MM.1S (cell line): ENCODE measurements at regions not wholly inside any gene's neighbourhood (a gene's known extent, or its start where the extent isn't known, plus 50 kb on each side); places are given as distances from the start of the nearest gene placed in this dataset.

Experiments
- DNase-seq: peaks from one replicate; pipeline ENCODE4 v3.0.0-alpha.2; 2015
- H2AFZ ChIP-seq: fragments of 300-600 bp; sonication (generic); 2 replicates; pipeline ENCODE4 v1.6.0; 2016; ENCODE audit warnings: antibody characterized with exemption, low read length
- H3F3A ChIP-seq: fragments of 300-600 bp; sonication (generic); 2 replicates; pipeline ENCODE4 v1.6.1; 2016; ENCODE audit warnings: mild to moderate bottlenecking, antibody characterized with exemption, low read length, moderate library complexity, mixed read lengths; ENCODE audit not compliant: insufficient read depth
- H3K27ac ChIP-seq: fragments of 300-600 bp; sonication (generic); 2 replicates; pipeline ENCODE4 v1.5.1; 2016; ENCODE audit warnings: mild to moderate bottlenecking, low read length
- H3K27me3 ChIP-seq: fragments of 300-600 bp; sonication (generic); replicated peaks from 2 replicates; pipeline ENCODE4 v1.6.0; 2016; ENCODE audit warnings: low read length; ENCODE audit not compliant: insufficient read depth
- H3K36me3 ChIP-seq: fragments of 300-600 bp; sonication (generic); replicated peaks from 2 replicates; pipeline ENCODE4 v1.6.1; 2016; ENCODE audit warnings: mild to moderate bottlenecking, low read length, mixed read lengths; ENCODE audit not compliant: insufficient read depth
- H3K4me1 ChIP-seq: fragments of 300-600 bp; sonication (generic); 2 replicates; pipeline ENCODE4 v1.6.1; 2016; ENCODE audit warnings: low read length, mixed read lengths
- H3K4me2 ChIP-seq: fragments of 300-600 bp; sonication (generic); 2 replicates; pipeline ENCODE4 v1.6.0; 2016; ENCODE audit warnings: low read depth, low read length
- H3K4me3 ChIP-seq: fragments of 300-600 bp; sonication (generic); 2 replicates; pipeline ENCODE4 v1.5.1; 2016; ENCODE audit warnings: low read length, mixed read lengths
- H3K79me2 ChIP-seq: fragments of 300-600 bp; sonication (generic); 2 replicates; pipeline ENCODE4 v1.6.1; 2016; ENCODE audit warnings: mixed run types, low read length, mixed read lengths
- H3K9ac ChIP-seq: fragments of 300-600 bp; sonication (generic); 2 replicates; pipeline ENCODE4 v1.6.1; 2016; ENCODE audit warnings: low read length, mixed read lengths
- H3K9me2 ChIP-seq: fragments of 300-600 bp; sonication (generic); replicated peaks from 2 replicates; pipeline ENCODE4 v1.6.1; 2016; ENCODE audit warnings: mild to moderate bottlenecking, low read length, mixed read lengths; ENCODE audit not compliant: insufficient read depth
- H3K9me3 ChIP-seq: fragments of 300-600 bp; sonication (generic); replicated peaks from 2 replicates; pipeline ENCODE4 v1.6.1; 2016; ENCODE audit warnings: mild to moderate bottlenecking, low read length, mixed read lengths; ENCODE audit not compliant: insufficient read depth
- H4K20me1 ChIP-seq: fragments of 300-600 bp; sonication (generic); 2 replicates; pipeline ENCODE4 v1.6.1; 2016; ENCODE audit warnings: mild to moderate bottlenecking, low read length, moderate library complexity, mixed read lengths; ENCODE audit not compliant: insufficient read depth
- EZH2 ChIP-seq: fragments of 300-600 bp; sonication (generic); optimal IDR thresholded peaks from 2 replicates; pipeline ENCODE3; 2017; ENCODE audit warnings: low read depth, mild to moderate bottlenecking, antibody characterized with exemption, low read length, mixed read lengths
- EZH2phosphoT487 ChIP-seq: fragments of 300-600 bp; sonication (generic); IDR thresholded peaks from 2 replicates; pipeline ENCODE4 v1.6.1; 2018; ENCODE audit warnings: antibody characterized with exemption, low read length
- TF ChIP-seq, protein P1 (sequence below): fragments of 300-600 bp; sonication (generic); IDR thresholded peaks from 2 replicates; pipeline ENCODE4 v1.5.1; 2016; ENCODE audit warnings: antibody characterized with exemption, low read length, mixed read lengths

DNA sequence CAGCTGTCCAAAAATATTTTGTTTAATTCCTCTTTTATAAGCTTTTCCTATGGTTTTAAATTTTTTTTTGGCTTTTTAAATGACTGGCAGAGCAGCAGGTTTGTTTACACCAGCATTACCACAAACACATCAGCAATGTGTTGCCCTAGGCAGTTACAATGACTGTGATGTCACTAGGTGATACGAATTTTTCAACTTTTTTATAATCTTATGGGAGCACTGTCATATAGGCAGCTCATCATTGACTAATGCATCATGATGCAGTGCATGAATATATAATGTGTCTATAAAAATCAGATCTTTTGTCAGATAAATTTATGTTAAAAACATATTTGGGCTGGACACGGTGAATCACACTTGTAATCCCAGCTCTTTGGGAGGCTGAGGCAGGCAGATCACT lies 231.6 kb upstream of the SLIT2 start:
- no peak overlapping the region for H2AFZ ChIP-seq
- no peak for DNase-seq
- H3K36me3 ChIP-seq = no peaks in the 10 kb centered on the region
- TF ChIP-seq, protein P1, sequence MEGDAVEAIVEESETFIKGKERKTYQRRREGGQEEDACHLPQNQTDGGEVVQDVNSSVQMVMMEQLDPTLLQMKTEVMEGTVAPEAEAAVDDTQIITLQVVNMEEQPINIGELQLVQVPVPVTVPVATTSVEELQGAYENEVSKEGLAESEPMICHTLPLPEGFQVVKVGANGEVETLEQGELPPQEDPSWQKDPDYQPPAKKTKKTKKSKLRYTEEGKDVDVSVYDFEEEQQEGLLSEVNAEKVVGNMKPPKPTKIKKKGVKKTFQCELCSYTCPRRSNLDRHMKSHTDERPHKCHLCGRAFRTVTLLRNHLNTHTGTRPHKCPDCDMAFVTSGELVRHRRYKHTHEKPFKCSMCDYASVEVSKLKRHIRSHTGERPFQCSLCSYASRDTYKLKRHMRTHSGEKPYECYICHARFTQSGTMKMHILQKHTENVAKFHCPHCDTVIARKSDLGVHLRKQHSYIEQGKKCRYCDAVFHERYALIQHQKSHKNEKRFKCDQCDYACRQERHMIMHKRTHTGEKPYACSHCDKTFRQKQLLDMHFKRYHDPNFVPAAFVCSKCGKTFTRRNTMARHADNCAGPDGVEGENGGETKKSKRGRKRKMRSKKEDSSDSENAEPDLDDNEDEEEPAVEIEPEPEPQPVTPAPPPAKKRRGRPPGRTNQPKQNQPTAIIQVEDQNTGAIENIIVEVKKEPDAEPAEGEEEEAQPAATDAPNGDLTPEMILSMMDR = no peak
- TF ChIP-seq EZH2 (no peak), EZH2phosphoT487 (no peak)
- no peaks in the 10 kb centered on the region for H3K9me3 ChIP-seq
- no peaks in the 10 kb centered on the region for H3K9me2 ChIP-seq
- no peaks in the 10 kb centered on the region for H3K27me3 ChIP-seq
- no peak overlapping the region for H3K9ac ChIP-seq
- no peak overlapping the region for H3K4me2 ChIP-seq
- H3K79me2 ChIP-seq = no peaks in the 10 kb centered on the region
- no peaks in the 10 kb centered on the region for H4K20me1 ChIP-seq
- H3K4me3 ChIP-seq = no peak overlapping the region
- H3F3A ChIP-seq = no peaks in the 10 kb centered on the region
- H3K27ac ChIP-seq = no peak overlapping the region
- no peaks in the 10 kb centered on the region for H3K4me1 ChIP-seq

DNA sequence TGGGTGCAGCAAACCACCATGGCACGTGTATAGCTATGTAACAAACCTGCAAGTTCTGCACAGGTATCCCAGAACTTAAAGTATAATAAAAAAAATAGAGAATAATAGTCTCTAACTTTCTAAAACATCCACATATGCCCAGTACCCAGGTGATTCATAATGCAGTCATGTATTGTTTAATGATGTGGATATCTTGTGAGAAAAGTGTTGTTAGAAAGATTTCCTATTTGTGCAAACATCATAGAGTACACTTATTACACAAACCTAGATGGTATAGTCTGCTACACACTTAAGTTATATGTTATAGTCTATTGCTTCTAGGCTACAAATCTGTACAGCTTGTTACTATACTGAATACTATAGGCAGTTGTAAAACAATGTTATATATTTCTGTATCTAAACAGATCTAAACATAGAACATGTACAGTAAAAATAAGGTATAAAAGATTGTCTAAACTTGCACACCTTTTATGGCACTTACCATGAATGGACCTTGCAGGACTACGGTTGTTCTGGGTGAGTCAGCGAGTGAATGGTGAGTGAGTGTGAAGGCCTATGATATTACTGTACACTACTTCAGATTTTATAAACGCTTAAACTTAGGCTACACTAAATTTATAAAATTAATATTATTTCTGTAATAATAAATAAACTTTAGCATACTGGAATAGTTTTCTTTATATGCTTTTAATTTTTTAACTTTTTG lies 232.2 kb upstream of the SLIT2 start:
- H3K27ac ChIP-seq = no peak overlapping the region
- H3K9me2 ChIP-seq = no peaks in the 10 kb centered on the region
- H3K79me2 ChIP-seq = no peaks in the 10 kb centered on the region
- no peaks in the 10 kb centered on the region for H3K27me3 ChIP-seq
- no peak for DNase-seq
- no peaks in the 10 kb centered on the region for H3K36me3 ChIP-seq
- H4K20me1 ChIP-seq = no peaks in the 10 kb centered on the region
- H2AFZ ChIP-seq = no peak overlapping the region
- H3K4me3 ChIP-seq = no peak overlapping the region
- H3K9ac ChIP-seq = no peak overlapping the region
- no peak for TF ChIP-seq EZH2
- no peak for TF ChIP-seq EZH2phosphoT487
- TF ChIP-seq, protein P1 = no peak
- no peaks in the 10 kb centered on the region for H3F3A ChIP-seq
- H3K9me3 ChIP-seq = no peaks in the 10 kb centered on the region
- no peaks in the 10 kb centered on the region for H3K4me1 ChIP-seq
- no peak overlapping the region for H3K4me2 ChIP-seq

DNA sequence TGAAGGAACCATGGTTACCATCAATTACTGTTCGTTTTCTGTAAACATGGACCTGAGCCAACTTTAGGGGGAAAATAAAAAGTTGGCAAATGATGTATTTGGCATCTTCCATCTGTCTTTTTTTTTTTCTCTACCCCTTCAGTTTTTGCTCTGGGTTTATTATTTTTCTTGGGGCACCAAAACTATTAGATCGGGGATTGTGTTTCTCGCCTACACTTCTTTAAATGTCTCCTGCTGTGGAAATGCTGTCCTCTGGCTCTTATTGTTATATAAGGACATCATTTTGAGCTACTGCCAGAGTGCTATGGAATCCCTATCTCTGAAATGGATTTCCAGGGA lies 234.0 kb upstream of the SLIT2 start:
- H3K4me3 ChIP-seq = no peak overlapping the region
- no peaks in the 10 kb centered on the region for H3K9me2 ChIP-seq
- H3K27me3 ChIP-seq = no peaks in the 10 kb centered on the region
- H3K79me2 ChIP-seq = no peaks in the 10 kb centered on the region
- no peak for DNase-seq
- no peaks in the 10 kb centered on the region for H3F3A ChIP-seq
- no peaks in the 10 kb centered on the region for H3K9me3 ChIP-seq
- H3K4me1 ChIP-seq = no peaks in the 10 kb centered on the region
- no peak overlapping the region for H3K4me2 ChIP-seq
- H3K27ac ChIP-seq = no peak overlapping the region
- no peaks in the 10 kb centered on the region for H3K36me3 ChIP-seq
- TF ChIP-seq EZH2 (no peak), EZH2phosphoT487 (no peak)
- TF ChIP-seq, protein P1 = no peak
- H3K9ac ChIP-seq = no peak overlapping the region
- no peaks in the 10 kb centered on the region; the same call in 1 of the 2 replicates for H4K20me1 ChIP-seq
- H2AFZ ChIP-seq = no peak overlapping the region
